ENCODE measurements at regions not wholly inside any gene's neighbourhood (a gene's known extent, or its start where the extent isn't known, plus 50 kb on each side); places are given as distances from the start of the nearest gene placed in this dataset.
"Not testable (repeated sequence)": the region's sequence is repeated elsewhere in the genome, so short reads cannot be mapped to it uniquely, and the experiment has no call there.

- DNase-seq (ENCODE audit: extremely low spot score, insufficient read length, low read depth): no peak
- no peak for FAIRE-seq
Observed at GRCh38 chr10:71076473-71077142, 135.8 kb upstream of the UNC5B start.

- FAIRE-seq (no peak), DNase-seq (ENCODE audit: extremely low spot score, insufficient read length, low read depth) (no peak)
Observed at GRCh38 chr10:71077143-71077581, 135.2 kb upstream of the UNC5B start.

- DNase-seq (ENCODE audit: extremely low spot score, insufficient read length, low read depth) (no peak), FAIRE-seq (no peak)
Observed at GRCh38 chr10:71077796-71078453, 134.4 kb upstream of the UNC5B start.

- FAIRE-seq: no peak
- no peak for DNase-seq (ENCODE audit: extremely low spot score, insufficient read length, low read depth)
Observed at GRCh38 chr10:71078454-71079145, 133.8 kb upstream of the UNC5B start.

- DNase-seq (ENCODE audit: extremely low spot score, insufficient read length, low read depth) (no peak), FAIRE-seq (no peak)
Observed at GRCh38 chr10:71079761-71080380, 132.5 kb upstream of the UNC5B start.

GRCh38 chr10:71080381-71081228 lies 131.8 kb upstream of the UNC5B start:
- DNase-seq (ENCODE audit: extremely low spot score, insufficient read length, low read depth): no peak

GRCh38 chr10:71081229-71081560 lies 131.2 kb upstream of the UNC5B start:
- no peak for FAIRE-seq
- DNase-seq (ENCODE audit: extremely low spot score, insufficient read length, low read depth): no peak

More at GRCh38 chr10:71080381-71081228, 131.8 kb upstream of the UNC5B start:
- FAIRE-seq: no peak

- FAIRE-seq (no peak), DNase-seq (ENCODE audit: extremely low spot score, insufficient read length, low read depth) (no peak)
Observed at GRCh38 chr10:71081912-71082311, 130.5 kb upstream of the UNC5B start.

- DNase-seq (ENCODE audit: extremely low spot score, insufficient read length, low read depth): no peak
- no peak for FAIRE-seq
Observed at GRCh38 chr10:71082960-71083715, 129.2 kb upstream of the UNC5B start.

- FAIRE-seq (no peak), DNase-seq (ENCODE audit: extremely low spot score, insufficient read length, low read depth) (no peak)
Observed at GRCh38 chr10:71083716-71083975, 128.7 kb upstream of the UNC5B start.

- FAIRE-seq (no peak), DNase-seq (ENCODE audit: extremely low spot score, insufficient read length, low read depth) (no peak)
Observed at GRCh38 chr10:71084061-71084817, 128.1 kb upstream of the UNC5B start.

GRCh38 chr10:71084818-71085126 lies 127.6 kb upstream of the UNC5B start:
- no peak for FAIRE-seq
- no peak for DNase-seq (ENCODE audit: extremely low spot score, insufficient read length, low read depth)

- DNase-seq (ENCODE audit: extremely low spot score, insufficient read length, low read depth): no peak
- FAIRE-seq: no peak
Observed at GRCh38 chr10:71085689-71086438, 126.5 kb upstream of the UNC5B start.

GRCh38 chr10:71086439-71087080 lies 125.8 kb upstream of the UNC5B start:
- FAIRE-seq: no peak

GRCh38 chr10:71087622-71088021 lies 124.7 kb upstream of the UNC5B start:
- DNase-seq (ENCODE audit: extremely low spot score, insufficient read length, low read depth) (no peak), FAIRE-seq (no peak)

More at GRCh38 chr10:71086439-71087080, 125.8 kb upstream of the UNC5B start:
- no peak for DNase-seq (ENCODE audit: extremely low spot score, insufficient read length, low read depth)

- no peak for DNase-seq (ENCODE audit: extremely low spot score, insufficient read length, low read depth)
- FAIRE-seq: no peak
Observed at GRCh38 chr10:71088054-71088453, 124.3 kb upstream of the UNC5B start.

GRCh38 chr10:71088578-71088977 lies 123.8 kb upstream of the UNC5B start:
- DNase-seq (ENCODE audit: extremely low spot score, insufficient read length, low read depth); FAIRE-seq: not testable (repeated sequence)

- FAIRE-seq (no peak), DNase-seq (ENCODE audit: extremely low spot score, insufficient read length, low read depth) (no peak)
Observed at GRCh38 chr10:71089162-71089561, 123.2 kb upstream of the UNC5B start.
